BE2C (cell line): ENCODE measurements at regions not wholly inside any gene's neighbourhood (a gene's known extent, or its start where the extent isn't known, plus 50 kb on each side); places are given as distances from the start of the nearest gene placed in this dataset.

Source experiments
- DNase-seq: peaks from one replicate; pipeline ENCODE4 v3.0.0-alpha.2; 2020
- H3K27me3 ChIP-seq: fragments of 250-450 bp; sonication (Bioruptor Pico); 2 replicates; pipeline ENCODE4 v1.5.1; 2020; ENCODE audit warnings: mild to moderate bottlenecking
- H3K36me3 ChIP-seq: fragments of 250-450 bp; sonication (Bioruptor Pico); 2 replicates; pipeline ENCODE4 v1.5.1; 2020; ENCODE audit warnings: mild to moderate bottlenecking
- H3K4me1 ChIP-seq: fragments of 250-450 bp; sonication (Bioruptor Pico); 2 replicates; pipeline ENCODE4 v1.5.1; 2020
- H3K4me3 ChIP-seq: 2 replicates; pipeline ENCODE4 v1.5.1; 2011; ENCODE audit warnings: low read depth, low read length
- H3K9me3 ChIP-seq: fragments of 250-450 bp; sonication (Bioruptor Pico); 2 replicates; pipeline ENCODE4 v1.5.1; 2020
- CTCF ChIP-seq: IDR thresholded peaks from 2 replicates; pipeline ENCODE4 v1.5.1; 2012; ENCODE audit warnings: mild to moderate bottlenecking, low read depth, low read length

- no peaks in the 10 kb centered on the region for H3K36me3 ChIP-seq
- no peaks in the 10 kb centered on the region for H3K9me3 ChIP-seq
- TF ChIP-seq CTCF, result no peak
- H3K27me3 ChIP-seq, result peaks cover 3% of the 10 kb centered on the region
- no peak overlapping the region for H3K4me3 ChIP-seq
- no peaks in the 10 kb centered on the region for H3K4me1 ChIP-seq
- DNase-seq, result no peak
These were observed 203.1 kb upstream of the B3GAT1 start for GRCh38 chr11:134615041-134615615.

GRCh38 chr11:134614141-134614540 lies 202.1 kb upstream of the B3GAT1 start:
- no peak for DNase-seq
- peaks cover 13% of the 10 kb centered on the region for H3K27me3 ChIP-seq
- no peak overlapping the region for H3K4me3 ChIP-seq
- H3K4me1 ChIP-seq, result no peaks in the 10 kb centered on the region
- H3K9me3 ChIP-seq, result no peaks in the 10 kb centered on the region
- no peaks in the 10 kb centered on the region for H3K36me3 ChIP-seq
- no peak for TF ChIP-seq CTCF

- peaks cover 17% of the 10 kb centered on the region for H3K27me3 ChIP-seq
- H3K4me1 ChIP-seq, result no peaks in the 10 kb centered on the region
- H3K4me3 ChIP-seq, result no peak overlapping the region
- no peaks in the 10 kb centered on the region for H3K9me3 ChIP-seq
- no peak for TF ChIP-seq CTCF
- no peak for DNase-seq
- H3K36me3 ChIP-seq, result no peaks in the 10 kb centered on the region
These were observed 201.6 kb upstream of the B3GAT1 start for GRCh38 chr11:134613646-134614045.

- no peaks in the 10 kb centered on the region for H3K36me3 ChIP-seq
- no peaks in the 10 kb centered on the region for H3K4me1 ChIP-seq
- DNase-seq, result no peak
- H3K4me3 ChIP-seq, result no peak overlapping the region
- peaks cover 22% of the 10 kb centered on the region for H3K27me3 ChIP-seq
- no peaks in the 10 kb centered on the region for H3K9me3 ChIP-seq
- no peak for TF ChIP-seq CTCF
These were observed 200.3 kb upstream of the B3GAT1 start for GRCh38 chr11:134612140-134613030.

GRCh38 chr11:134611537-134611936 lies 199.5 kb upstream of the B3GAT1 start:
- no peaks in the 10 kb centered on the region for H3K36me3 ChIP-seq
- no peaks in the 10 kb centered on the region for H3K9me3 ChIP-seq
- H3K4me1 ChIP-seq, result no peaks in the 10 kb centered on the region
- no peak overlapping the region for H3K4me3 ChIP-seq
- no peak for DNase-seq
- no peak for TF ChIP-seq CTCF
- H3K27me3 ChIP-seq, result peaks cover 27% of the 10 kb centered on the region
